CD14-positive monocyte (primary cell): ENCODE measurements at regions not wholly inside any gene's neighbourhood (a gene's known extent, or its start where the extent isn't known, plus 50 kb on each side); places are given as distances from the start of the nearest gene placed in this dataset.

Experiments
- DNase-seq, 3 donors: peaks; one replicate each; pipeline ENCODE4 v3.0.0-alpha.2; 2011 to 2022
- H2AFZ ChIP-seq: 2 replicates; pipeline ENCODE4 v1.6.0; 2012; ENCODE audit warnings: mild to moderate bottlenecking, low read depth, low read length, inconsistent platforms; ENCODE audit not compliant: insufficient read depth, poor library complexity, severe bottlenecking
- H3K27ac ChIP-seq, 2 donors: 1 replicate in 1 of 2; 2 replicates in 1 of 2; pipeline ENCODE4 v1.5.1; 2012 to 2013; ENCODE audit warnings: low read length in 2 of 2, control low read depth in 1 of 2, inconsistent platforms in 1 of 2, low read depth in 1 of 2, mild to moderate bottlenecking in 1 of 2
- H3K27me3 ChIP-seq, 2 donors: one replicate each; pipeline versions ENCODE4 v1.6.0 to v1.6.1; 2011 to 2013; ENCODE audit warnings: low read length in 2 of 2; ENCODE audit not compliant: control insufficient read depth in 2 of 2, insufficient read depth in 2 of 2
- H3K36me3 ChIP-seq, 2 donors: replicated peaks in 1 of 2; 1 replicate in 1 of 2; 2 replicates in 1 of 2; pipeline versions ENCODE4 v1.5.1 to v1.6.1; 2012 to 2013; ENCODE audit warnings: low read length in 2 of 2, control low read depth in 1 of 2, inconsistent platforms in 1 of 2, mild to moderate bottlenecking in 1 of 2; ENCODE audit not compliant: insufficient read depth in 2 of 2, control insufficient read depth in 1 of 2
- H3K4me1 ChIP-seq, 2 donors: 1 replicate in 1 of 2; 2 replicates in 1 of 2; pipeline versions ENCODE4 v1.5.1 to v1.6.1; 2012 to 2013; ENCODE audit warnings: low read length in 2 of 2, control low read depth in 1 of 2, inconsistent platforms in 1 of 2, mild to moderate bottlenecking in 1 of 2, moderate library complexity in 1 of 2; ENCODE audit not compliant: insufficient read depth in 2 of 2, control insufficient read depth in 1 of 2
- H3K4me2 ChIP-seq: replicated peaks from 2 replicates; pipeline ENCODE3; 2012; ENCODE audit warnings: low read length, moderate library complexity, mild to moderate bottlenecking; ENCODE audit not compliant: poor library complexity, severe bottlenecking; ENCODE audit errors: extremely low read depth
- H3K4me3 ChIP-seq, 3 experiments: fragments of 200-600 bp in 1 of 3; sonication (generic) in 1 of 3; replicated peaks in 1 of 3; 1 replicate in 2 of 3; 2 replicates in 1 of 3; pipeline ENCODE4 v1.5.1; 2011 to 2013; ENCODE audit warnings: low read length in 3 of 3, mild to moderate bottlenecking in 3 of 3, control low read depth in 2 of 3, low read depth in 2 of 3, inconsistent platforms in 1 of 3, moderate library complexity in 1 of 3
- H3K79me2 ChIP-seq: 2 replicates; pipeline ENCODE4 v1.6.0; 2012; ENCODE audit warnings: mild to moderate bottlenecking, control low read depth, inconsistent platforms, low read length, moderate library complexity; ENCODE audit not compliant: insufficient read depth
- H3K9ac ChIP-seq: 2 replicates; pipeline ENCODE4 v1.6.0; 2017; ENCODE audit warnings: low read length, mild to moderate bottlenecking; ENCODE audit not compliant: insufficient read depth, poor library complexity, severe bottlenecking
- H3K9me3 ChIP-seq, 2 donors: replicated peaks in 1 of 2; 1 replicate in 1 of 2; 2 replicates in 1 of 2; pipeline versions ENCODE4 v1.5.1 to v1.6.1; 2012 to 2013; ENCODE audit warnings: low read length in 2 of 2, control low read depth in 1 of 2; ENCODE audit not compliant: control insufficient read depth in 1 of 2, insufficient read depth in 1 of 2
- H4K20me1 ChIP-seq: 2 replicates; pipeline ENCODE4 v1.6.0; 2012; ENCODE audit warnings: mild to moderate bottlenecking, low read length, control low read depth, moderate library complexity; ENCODE audit not compliant: insufficient read depth
- H3K27ac Mint-ChIP-seq, 7 donors: one replicate each; pipeline ENCODE4 v1.8.0; 2020; ENCODE audit warnings: mild to moderate bottlenecking in 7 of 7, mixed read lengths in 7 of 7, moderate library complexity in 6 of 7, inconsistent platforms in 2 of 7
- H3K27me3 Mint-ChIP-seq, 3 donors: one replicate each; pipeline ENCODE4 v1.8.0; 2021 to 2022; ENCODE audit warnings: low read depth in 3 of 3, mild to moderate bottlenecking in 3 of 3, mixed read lengths in 3 of 3, moderate library complexity in 3 of 3, inconsistent platforms in 1 of 3
- H3K36me3 Mint-ChIP-seq, 2 donors: one replicate each; pipeline ENCODE4 v1.8.0; 2020; ENCODE audit warnings: mixed read lengths in 2 of 2, inconsistent platforms in 1 of 2, mild to moderate bottlenecking in 1 of 2
- H3K4me1 Mint-ChIP-seq: one replicate; pipeline ENCODE4 v1.8.0; 2020; ENCODE audit warnings: mild to moderate bottlenecking, mixed read lengths
- H3K4me3 Mint-ChIP-seq, 2 donors: one replicate each; pipeline ENCODE4 v1.8.0; 2020; ENCODE audit warnings: mild to moderate bottlenecking in 2 of 2, mixed read lengths in 2 of 2, moderate library complexity in 1 of 2
- H3K9me3 Mint-ChIP-seq, 7 donors: one replicate each; pipeline ENCODE4 v1.8.0; 2020 to 2022; ENCODE audit warnings: mixed read lengths in 7 of 7, mild to moderate bottlenecking in 6 of 7, moderate library complexity in 6 of 7, inconsistent platforms in 2 of 7
- CTCF ChIP-seq: fragments of 200-600 bp; IDR thresholded peaks from one replicate; pipeline ENCODE4 v1.8.0; 2022; ENCODE audit warnings: antibody characterized with exemption, mild to moderate bottlenecking
- WGBS: methylation state at CpG from one replicate; pipeline ENCODE4 v1.1.5; 2013; ENCODE audit warnings: missing lambda C conversion rate; ENCODE audit not compliant: insufficient coverage; 5-methylcytosine and 5-hydroxymethylcytosine counted together
- intact Hi-C, 2 donors: fragments of 100-400 bp; cut with micrococcal nuclease; formaldehyde crosslinking; loops; one replicate each; pipeline versions ENCODE4 v1.15.0 to v1.15.1; 2023

DNA sequence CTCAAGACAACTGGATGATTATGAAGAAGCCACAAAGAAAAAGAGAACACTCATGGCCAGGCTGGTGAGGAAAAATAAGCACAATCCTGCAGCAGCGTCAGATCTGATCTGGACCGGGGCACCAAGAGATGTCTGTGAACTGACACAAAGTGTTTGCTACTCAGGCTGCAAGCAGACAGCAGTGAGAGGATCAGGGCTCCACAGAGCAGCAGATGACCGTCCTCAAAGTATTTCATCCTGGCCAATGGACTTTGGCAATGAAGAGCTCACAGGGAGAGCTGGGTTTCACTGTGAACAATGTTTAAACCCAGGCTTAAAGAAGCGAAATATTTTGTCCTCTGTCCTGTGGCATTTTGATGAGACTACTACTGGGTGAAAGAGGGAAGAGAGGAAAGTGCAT lies 299.2 kb downstream of the GPATCH2 start:
- no peak for TF ChIP-seq CTCF
- WGBS, result 63% methylated on average over 4 of the region's 4 CpGs

GRCh38 chr1:217327901-217328300 lies 303.0 kb downstream of the GPATCH2 start:
- Mint-ChIP-seq H3K36me3 (no peaks in the 10 kb centered on the region), H3K9me3 (peaks cover 0 to 13% (median 6%) of the 10 kb centered on the region in 7 donors), H3K4me1 (no peaks in the 10 kb centered on the region), H3K27me3 (peaks cover 0 to 2% (median 1%) of the 10 kb centered on the region in 3 donors), H3K4me3 (no peak overlapping the region), H3K27ac (no peak overlapping the region)
- Histone ChIP-seq H3K4me3 (no peak overlapping the region), H3K79me2 (no peaks in the 10 kb centered on the region), H3K9ac (no peak overlapping the region), H3K36me3 (no peaks in the 10 kb centered on the region), H4K20me1 (no peaks in the 10 kb centered on the region), H3K27ac (no peak overlapping the region), H3K27me3 (no peaks in the 10 kb centered on the region), H3K4me1 (no peaks in the 10 kb centered on the region), H3K9me3 (peaks cover 8 to 9% of the 10 kb centered on the region in 2 donors), H2AFZ (no peak overlapping the region), H3K4me2 (no peak overlapping the region)
- WGBS, result 100% methylated on average over 2 of the region's 3 CpGs
- TF ChIP-seq CTCF, result no peak
- intact Hi-C loops, result no loop called here
- DNase-seq, result no peak

More for the DNA sequence above, 299.2 kb downstream of the GPATCH2 start:
- Histone ChIP-seq H3K4me3 (no peak overlapping the region), H4K20me1 (no peaks in the 10 kb centered on the region), H2AFZ (no peak overlapping the region), H3K27me3 (no peaks in the 10 kb centered on the region), H3K36me3 (no peaks in the 10 kb centered on the region), H3K9ac (no peak overlapping the region), H3K27ac (no peak overlapping the region), H3K4me1 (no peaks in the 10 kb centered on the region), H3K9me3 (peaks cover 8 to 9% of the 10 kb centered on the region in 2 donors), H3K79me2 (no peaks in the 10 kb centered on the region), H3K4me2 (no peak overlapping the region)
- Mint-ChIP-seq H3K27me3 (peaks cover 0 to 2% (median 1%) of the 10 kb centered on the region in 3 donors), H3K4me1 (no peaks in the 10 kb centered on the region), H3K27ac (no peak overlapping the region), H3K9me3 (peaks cover 0 to 13% (median 5%) of the 10 kb centered on the region in 7 donors), H3K4me3 (no peak overlapping the region), H3K36me3 (no peaks in the 10 kb centered on the region)
- intact Hi-C loops, result no loop called here
- no peak for DNase-seq
